Right atrium auricular region (tissue), 2 donors: ENCODE measurements at regions not wholly inside any gene's neighbourhood (a gene's known extent, or its start where the extent isn't known, plus 50 kb on each side); places are given as distances from the start of the nearest gene placed in this dataset.

Experiments used
- DNase-seq: peaks from one replicate; pipeline ENCODE4 v3.0.0-alpha.2; 2019; ENCODE audit warnings: low spot score
- H3K27ac ChIP-seq, 2 donors: fragments of 200-600 bp; sonication (generic); 1 replicate in 1 of 2; 2 replicates in 1 of 2; pipeline ENCODE4 v1.5.1; 2016 to 2019
- H3K27me3 ChIP-seq, 2 donors: fragments of 200-600 bp; sonication (generic); one replicate each; pipeline versions ENCODE4 v1.5.1 to v1.6.0; 2017 to 2019
- H3K36me3 ChIP-seq: fragments of 200-600 bp; sonication (generic); one replicate; pipeline ENCODE4 v1.5.1; 2016
- H3K4me1 ChIP-seq, 2 donors: fragments of 200-600 bp; sonication (generic); one replicate each; pipeline versions ENCODE4 v1.5.1 to v1.6.0; 2017 to 2019
- H3K4me3 ChIP-seq, 2 donors: fragments of 200-600 bp; sonication (generic); 1 replicate in 1 of 2; 2 replicates in 1 of 2; pipeline ENCODE4 v1.5.1; 2017 to 2019; ENCODE audit warnings: mild to moderate bottlenecking in 1 of 2, moderate library complexity in 1 of 2
- H3K9me3 ChIP-seq, 2 donors: fragments of 200-600 bp; sonication (generic); one replicate each; pipeline ENCODE4 v1.5.1; 2019
- TF ChIP-seq, protein P1 (sequence below), 2 donors: fragments of 200-600 bp; sonication (generic); IDR thresholded peaks; one replicate each; pipeline ENCODE4 v1.5.1; 2019; ENCODE audit warnings: antibody characterized with exemption in 2 of 2

DNA sequence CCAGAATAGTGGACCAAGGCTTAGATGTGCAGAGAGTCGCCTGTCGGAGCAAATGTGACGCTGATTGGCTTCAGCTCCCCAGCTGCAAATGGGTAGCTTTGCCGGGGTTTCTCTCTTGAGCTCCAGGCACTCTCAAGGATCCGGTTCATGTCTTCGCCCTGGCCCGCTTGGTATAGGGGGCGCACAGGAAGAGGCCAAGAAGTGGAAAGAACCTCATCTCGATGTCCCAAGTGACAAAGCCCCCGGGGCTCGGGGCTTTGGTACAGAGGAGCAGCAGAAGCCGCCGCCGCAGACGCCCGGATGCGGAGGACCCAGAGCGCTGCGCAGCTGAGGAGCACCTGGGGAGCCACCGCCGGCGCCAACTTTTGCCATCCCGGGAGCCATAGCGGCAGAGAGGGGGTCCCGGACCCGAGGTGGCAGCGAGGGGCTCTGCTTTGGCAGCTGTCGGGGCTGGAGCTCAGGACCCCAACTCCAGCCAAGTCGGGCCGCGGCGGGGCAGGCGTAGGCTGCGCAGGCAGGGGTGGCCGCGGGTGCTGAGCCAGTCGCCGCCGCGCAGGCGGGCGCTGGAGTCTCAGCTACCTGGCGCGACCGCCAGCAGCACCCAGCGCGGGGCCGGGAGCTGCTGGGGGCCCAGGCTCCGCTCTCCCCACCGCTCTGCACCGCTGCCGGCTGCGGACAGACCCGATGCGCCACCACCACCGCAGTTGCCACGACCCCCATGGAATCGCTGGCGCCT is 466.6 kb downstream of the XPNPEP1 start:
- Histone ChIP-seq H3K4me3 (no peak overlapping the region), H3K9me3 (peaks cover 0 to 13% of the 10 kb centered on the region in 2 donors), H3K4me1 (no peaks in the 10 kb centered on the region), H3K36me3 (no peaks in the 10 kb centered on the region), H3K27me3 (no peaks in the 10 kb centered on the region), H3K27ac (no peak overlapping the region)
- no peak for DNase-seq
- TF ChIP-seq, protein P1, sequence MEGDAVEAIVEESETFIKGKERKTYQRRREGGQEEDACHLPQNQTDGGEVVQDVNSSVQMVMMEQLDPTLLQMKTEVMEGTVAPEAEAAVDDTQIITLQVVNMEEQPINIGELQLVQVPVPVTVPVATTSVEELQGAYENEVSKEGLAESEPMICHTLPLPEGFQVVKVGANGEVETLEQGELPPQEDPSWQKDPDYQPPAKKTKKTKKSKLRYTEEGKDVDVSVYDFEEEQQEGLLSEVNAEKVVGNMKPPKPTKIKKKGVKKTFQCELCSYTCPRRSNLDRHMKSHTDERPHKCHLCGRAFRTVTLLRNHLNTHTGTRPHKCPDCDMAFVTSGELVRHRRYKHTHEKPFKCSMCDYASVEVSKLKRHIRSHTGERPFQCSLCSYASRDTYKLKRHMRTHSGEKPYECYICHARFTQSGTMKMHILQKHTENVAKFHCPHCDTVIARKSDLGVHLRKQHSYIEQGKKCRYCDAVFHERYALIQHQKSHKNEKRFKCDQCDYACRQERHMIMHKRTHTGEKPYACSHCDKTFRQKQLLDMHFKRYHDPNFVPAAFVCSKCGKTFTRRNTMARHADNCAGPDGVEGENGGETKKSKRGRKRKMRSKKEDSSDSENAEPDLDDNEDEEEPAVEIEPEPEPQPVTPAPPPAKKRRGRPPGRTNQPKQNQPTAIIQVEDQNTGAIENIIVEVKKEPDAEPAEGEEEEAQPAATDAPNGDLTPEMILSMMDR (IDR thresholded peaks at IDR 0.05): no peak

DNA sequence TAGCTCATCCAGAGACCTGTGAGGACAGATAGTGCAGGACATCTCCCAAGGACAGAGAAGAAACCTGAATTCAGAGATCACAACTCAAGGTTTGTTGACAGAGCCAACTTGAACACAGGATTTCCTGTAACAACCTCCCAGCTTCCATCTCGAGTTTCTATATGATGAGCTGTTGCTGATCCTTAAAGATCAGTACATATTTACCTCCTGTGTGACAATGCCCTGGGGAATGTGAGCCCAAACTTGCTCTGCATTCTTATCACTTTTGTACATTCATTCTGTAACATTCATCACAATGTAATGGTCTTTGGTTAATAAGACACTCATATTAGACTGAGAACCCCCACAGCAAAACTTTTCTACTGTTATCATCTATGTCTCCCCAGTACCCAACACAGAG is 468.6 kb downstream of the XPNPEP1 start:
- no peaks in the 10 kb centered on the region for H3K36me3 ChIP-seq
- peaks cover 0 to 13% of the 10 kb centered on the region in 2 donors for H3K9me3 ChIP-seq
- TF ChIP-seq, protein P1 (IDR thresholded peaks at IDR 0.05): no peak
- H3K27me3 ChIP-seq: no peaks in the 10 kb centered on the region
- no peaks in the 10 kb centered on the region for H3K4me1 ChIP-seq
- no peak overlapping the region for H3K27ac ChIP-seq
- no peak overlapping the region for H3K4me3 ChIP-seq
- no peak for DNase-seq

DNA sequence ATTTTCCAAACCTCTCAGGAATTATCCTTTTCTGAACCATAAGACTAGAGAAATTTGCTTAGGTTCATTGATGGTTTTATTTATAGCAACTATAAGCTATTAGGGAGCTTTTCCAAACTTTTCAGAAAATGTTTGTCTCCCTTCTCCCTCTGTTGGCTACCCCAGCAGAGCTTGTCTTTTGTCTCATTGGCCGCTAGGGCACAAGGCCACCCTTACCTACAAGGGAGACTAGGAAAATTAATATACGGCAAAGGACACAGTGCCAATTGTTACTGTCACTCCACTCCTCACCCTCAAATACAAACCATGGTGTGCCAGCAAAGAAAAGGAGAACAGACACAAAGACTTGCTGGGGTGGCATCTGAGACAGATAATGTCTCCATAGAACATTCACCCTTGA is 471.4 kb downstream of the XPNPEP1 start:
- no peak for DNase-seq
- TF ChIP-seq, protein P1 (IDR thresholded peaks at IDR 0.05): no peak

DNA sequence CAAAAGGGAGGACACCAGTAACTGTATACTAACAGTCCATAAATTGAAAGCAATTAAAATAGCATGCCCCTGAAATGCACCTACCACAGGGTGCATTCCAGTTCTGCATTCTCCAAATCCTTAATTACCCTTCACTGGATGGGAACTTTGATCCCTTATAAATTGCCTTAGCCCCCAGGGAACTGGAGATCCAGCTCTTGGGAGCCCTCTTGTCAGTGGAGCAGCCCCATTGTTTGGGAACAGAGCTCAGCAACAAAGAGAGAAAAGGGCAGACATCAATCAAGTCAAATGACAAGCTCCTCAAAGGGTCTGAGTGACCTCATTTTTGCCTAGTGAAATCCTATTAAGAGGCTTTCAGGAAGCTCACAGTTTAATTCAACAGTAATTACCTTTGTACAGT is 472.6 kb downstream of the XPNPEP1 start:
- no peak for DNase-seq
- no peak overlapping the region for H3K27ac ChIP-seq
- H3K9me3 ChIP-seq: no peaks in the 10 kb centered on the region
- TF ChIP-seq, protein P1 (IDR thresholded peaks at IDR 0.05): no peak
- no peaks in the 10 kb centered on the region for H3K36me3 ChIP-seq
- no peaks in the 10 kb centered on the region for H3K4me1 ChIP-seq
- no peaks in the 10 kb centered on the region for H3K27me3 ChIP-seq
- no peak overlapping the region for H3K4me3 ChIP-seq

More for the DNA sequence above, 471.4 kb downstream of the XPNPEP1 start:
- no peaks in the 10 kb centered on the region for H3K4me1 ChIP-seq
- no peaks in the 10 kb centered on the region for H3K27me3 ChIP-seq
- no peak overlapping the region for H3K4me3 ChIP-seq
- H3K9me3 ChIP-seq: no peaks in the 10 kb centered on the region
- no peak overlapping the region for H3K27ac ChIP-seq
- no peaks in the 10 kb centered on the region for H3K36me3 ChIP-seq

DNA sequence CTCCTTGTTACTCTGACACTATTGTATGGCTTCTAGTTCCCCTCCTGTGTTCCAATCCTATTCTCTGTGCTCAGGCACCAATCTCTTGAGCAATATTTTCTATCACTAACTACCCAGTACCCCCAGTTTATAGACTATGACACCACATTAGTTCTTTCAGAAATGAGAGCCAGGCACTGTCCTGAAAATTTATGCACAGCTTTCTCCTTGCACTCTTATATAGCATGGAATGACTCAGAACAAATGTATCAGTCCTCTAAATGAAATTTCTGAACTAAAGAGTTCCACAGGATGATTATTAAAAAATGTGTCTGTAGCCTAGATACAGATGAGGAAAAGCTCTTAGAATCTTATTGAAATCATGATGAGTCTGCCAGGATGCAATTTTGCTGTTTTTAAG is 489.9 kb downstream of the XPNPEP1 start:
- no peak overlapping the region for H3K27ac ChIP-seq
- no peak overlapping the region for H3K4me3 ChIP-seq
- H3K27me3 ChIP-seq: no peaks in the 10 kb centered on the region
- TF ChIP-seq, protein P1 (IDR thresholded peaks at IDR 0.05): no peak
- no peaks in the 10 kb centered on the region for H3K9me3 ChIP-seq
- no peaks in the 10 kb centered on the region for H3K4me1 ChIP-seq
- H3K36me3 ChIP-seq: no peaks in the 10 kb centered on the region
- DNase-seq: no peak

DNA sequence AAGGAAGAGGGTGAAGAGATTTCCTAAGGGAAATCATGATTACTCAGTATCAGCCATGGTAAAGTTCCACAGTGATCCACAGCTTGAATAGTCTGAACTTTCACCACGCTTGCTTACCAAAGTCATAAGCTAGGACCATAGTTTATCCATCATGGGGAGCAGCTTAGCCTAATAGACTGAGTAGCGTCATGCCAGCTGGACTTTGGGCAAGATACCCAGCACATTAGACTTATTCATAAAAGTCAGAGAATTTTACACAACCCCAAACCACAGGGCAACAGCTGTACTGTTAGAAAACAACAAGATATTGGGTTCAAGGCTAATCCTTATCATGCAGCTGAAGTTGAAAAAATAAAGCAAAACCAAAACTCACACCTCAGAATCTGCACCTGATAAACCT is 491.0 kb downstream of the XPNPEP1 start:
- no peaks in the 10 kb centered on the region for H3K36me3 ChIP-seq
- no peak for DNase-seq
- H3K27me3 ChIP-seq: no peaks in the 10 kb centered on the region

More for the DNA sequence above, 491.0 kb downstream of the XPNPEP1 start:
- H3K9me3 ChIP-seq: no peaks in the 10 kb centered on the region
- H3K4me1 ChIP-seq: no peaks in the 10 kb centered on the region
- H3K4me3 ChIP-seq: no peak overlapping the region
- no peak overlapping the region for H3K27ac ChIP-seq
- TF ChIP-seq, protein P1 (IDR thresholded peaks at IDR 0.05): no peak
